OCI-LY1 (cell line): ENCODE measurements at regions not wholly inside any gene's neighbourhood (a gene's known extent, or its start where the extent isn't known, plus 50 kb on each side); places are given as distances from the start of the nearest gene placed in this dataset.
"Not testable (repeated sequence)": the region's sequence is repeated elsewhere in the genome, so short reads cannot be mapped to it uniquely, and the experiment has no call there.

Experiments used
- H2AFZ ChIP-seq: fragments of 200-600 bp; sonication (generic), shearing (Covaris generic); 2 replicates; pipeline ENCODE4 v1.6.0; 2014; ENCODE audit warnings: antibody characterized with exemption, mild to moderate bottlenecking, low read length
- H3F3A ChIP-seq: fragments of 200-600 bp; sonication (generic), shearing (Covaris generic); 2 replicates; pipeline ENCODE4 v1.6.0; 2014; ENCODE audit warnings: mild to moderate bottlenecking, antibody characterized with exemption, low read length, moderate library complexity; ENCODE audit not compliant: insufficient read depth
- H3K27ac ChIP-seq: fragments of 200-600 bp; sonication (generic); 2 replicates; pipeline ENCODE4 v1.5.1; 2014; ENCODE audit warnings: low read length, mixed run types, mild to moderate bottlenecking, low read depth; ENCODE audit not compliant: poor library complexity, severe bottlenecking
- H3K27me3 ChIP-seq: fragments of 200-600 bp; sonication (generic); 2 replicates; pipeline ENCODE4 v1.6.0; 2014; ENCODE audit warnings: antibody characterized with exemption, mild to moderate bottlenecking, low read length, moderate library complexity; ENCODE audit not compliant: insufficient read depth
- H3K36me3 ChIP-seq: fragments of 200-600 bp; sonication (generic); 2 replicates; pipeline ENCODE4 v1.6.1; 2014; ENCODE audit warnings: mild to moderate bottlenecking, antibody characterized with exemption, low read length, moderate library complexity, mixed read lengths; ENCODE audit not compliant: insufficient read depth
- H3K4me1 ChIP-seq: fragments of 200-600 bp; sonication (generic); 2 replicates; pipeline ENCODE4 v1.5.1; 2014; ENCODE audit warnings: mild to moderate bottlenecking, low read length, moderate library complexity; ENCODE audit not compliant: insufficient read depth, severe bottlenecking
- H3K4me2 ChIP-seq: fragments of 200-600 bp; sonication (generic), shearing (Covaris generic); 2 replicates; pipeline ENCODE4 v1.6.1; 2014; ENCODE audit warnings: low read length
- H3K4me3 ChIP-seq: fragments of 200-600 bp; sonication (generic); 2 replicates; pipeline ENCODE4 v1.5.1; 2014; ENCODE audit warnings: low read length, low read depth, mild to moderate bottlenecking, mixed read lengths; ENCODE audit not compliant: poor library complexity, severe bottlenecking
- H3K79me2 ChIP-seq: fragments of 200-600 bp; shearing (Covaris generic); 2 replicates; pipeline ENCODE4 v1.6.1; 2016; ENCODE audit warnings: mixed run types, low read length, mixed read lengths; ENCODE audit not compliant: insufficient read depth
- H3K9ac ChIP-seq: fragments of 200-600 bp; sonication (generic), shearing (Covaris generic); 2 replicates; pipeline ENCODE4 v1.6.1; 2014; ENCODE audit warnings: mild to moderate bottlenecking, low read length, mixed read lengths
- H3K9me2 ChIP-seq: fragments of 200-600 bp; sonication (generic), shearing (Covaris generic); 2 replicates; pipeline ENCODE4 v1.6.1; 2014; ENCODE audit warnings: low read depth, mild to moderate bottlenecking, low read length, mixed read lengths
- H3K9me3 ChIP-seq: fragments of 200-600 bp; shearing (Covaris generic); 2 replicates; pipeline ENCODE4 v1.6.1; 2014; ENCODE audit warnings: low read length, mixed read lengths
- H4K20me1 ChIP-seq: fragments of 200-600 bp; sonication (generic), shearing (Covaris generic); 2 replicates; pipeline ENCODE4 v1.6.0; 2016; ENCODE audit warnings: mild to moderate bottlenecking, low read length; ENCODE audit not compliant: insufficient read depth
- EZH2 ChIP-seq: fragments of 200-600 bp; sonication (generic), shearing (Covaris generic); IDR thresholded peaks from 2 replicates; pipeline ENCODE4 v1.8.0; 2017; ENCODE audit warnings: borderline replicate concordance, mixed run types, mild to moderate bottlenecking, antibody characterized with exemption, low read length, moderate library complexity, mixed read lengths
- TF ChIP-seq, protein P1 (sequence below): fragments of 200-600 bp; sonication (generic), shearing (Covaris generic); IDR thresholded peaks from 2 replicates; pipeline ENCODE4 v1.5.1; 2017; ENCODE audit warnings: mild to moderate bottlenecking, antibody characterized with exemption, low read length, moderate library complexity, mixed read lengths

DNA sequence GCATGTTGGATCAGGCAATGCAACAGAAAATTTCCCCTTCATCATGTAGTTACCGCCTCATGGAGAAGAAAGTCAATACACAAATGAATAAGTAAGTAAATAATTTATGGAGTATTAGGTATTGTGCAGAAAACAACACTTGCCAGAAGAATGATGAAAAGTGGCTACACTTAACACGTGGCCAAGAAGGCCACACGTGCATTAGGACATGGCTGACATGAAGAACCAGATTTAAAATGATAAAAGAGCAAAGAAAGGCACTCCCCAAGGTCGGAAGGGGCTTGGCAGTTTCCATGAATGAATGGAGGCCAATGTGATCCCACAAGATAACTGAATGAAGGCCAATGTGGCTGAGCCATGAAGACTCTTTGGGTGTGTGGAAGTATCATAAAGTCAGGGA is 447.2 kb downstream of the DOK5 start:
- Histone ChIP-seq H3K9me2 (no peaks in the 10 kb centered on the region), H3K4me2 (no peak overlapping the region), H3K27me3 (no peaks in the 10 kb centered on the region), H3K4me3 (no peak overlapping the region), H3K9me3 (no peaks in the 10 kb centered on the region), H3K36me3 (no peaks in the 10 kb centered on the region), H3K79me2 (no peaks in the 10 kb centered on the region), H3K9ac (no peak overlapping the region), H3K27ac (no peak overlapping the region), H4K20me1 (no peaks in the 10 kb centered on the region), H3F3A (no peaks in the 10 kb centered on the region), H2AFZ (no peak overlapping the region), H3K4me1 (no peaks in the 10 kb centered on the region)
- TF ChIP-seq EZH2 = no peak
- TF ChIP-seq, protein P1, sequence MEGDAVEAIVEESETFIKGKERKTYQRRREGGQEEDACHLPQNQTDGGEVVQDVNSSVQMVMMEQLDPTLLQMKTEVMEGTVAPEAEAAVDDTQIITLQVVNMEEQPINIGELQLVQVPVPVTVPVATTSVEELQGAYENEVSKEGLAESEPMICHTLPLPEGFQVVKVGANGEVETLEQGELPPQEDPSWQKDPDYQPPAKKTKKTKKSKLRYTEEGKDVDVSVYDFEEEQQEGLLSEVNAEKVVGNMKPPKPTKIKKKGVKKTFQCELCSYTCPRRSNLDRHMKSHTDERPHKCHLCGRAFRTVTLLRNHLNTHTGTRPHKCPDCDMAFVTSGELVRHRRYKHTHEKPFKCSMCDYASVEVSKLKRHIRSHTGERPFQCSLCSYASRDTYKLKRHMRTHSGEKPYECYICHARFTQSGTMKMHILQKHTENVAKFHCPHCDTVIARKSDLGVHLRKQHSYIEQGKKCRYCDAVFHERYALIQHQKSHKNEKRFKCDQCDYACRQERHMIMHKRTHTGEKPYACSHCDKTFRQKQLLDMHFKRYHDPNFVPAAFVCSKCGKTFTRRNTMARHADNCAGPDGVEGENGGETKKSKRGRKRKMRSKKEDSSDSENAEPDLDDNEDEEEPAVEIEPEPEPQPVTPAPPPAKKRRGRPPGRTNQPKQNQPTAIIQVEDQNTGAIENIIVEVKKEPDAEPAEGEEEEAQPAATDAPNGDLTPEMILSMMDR = no peak

DNA sequence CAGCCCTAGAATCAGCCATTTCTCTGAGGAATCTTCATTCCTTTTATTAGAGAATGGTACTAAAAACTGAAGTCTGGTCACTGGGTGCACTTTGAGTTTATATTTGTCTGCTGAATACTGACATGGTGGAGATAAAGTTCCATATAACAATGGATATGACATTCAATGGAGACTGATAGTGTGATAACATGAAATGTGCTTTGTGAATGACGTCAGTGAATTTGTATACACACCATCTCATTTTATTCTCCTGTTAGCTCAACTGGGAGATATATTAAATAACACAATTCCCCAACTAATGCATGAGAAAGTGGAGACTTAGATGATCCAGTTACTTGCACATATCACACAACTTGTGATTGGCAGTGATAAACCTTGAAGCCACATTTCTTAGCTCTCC is 446.7 kb downstream of the DOK5 start:
- no peak for TF ChIP-seq EZH2
- TF ChIP-seq, protein P1 = no peak

GRCh38 chr20:54920491-54920890 is 445.1 kb downstream of the DOK5 start:
- Histone ChIP-seq H3K27me3 (no peaks in the 10 kb centered on the region), H3K9ac (no peak overlapping the region), H3K4me3 (no peak overlapping the region), H3K27ac (no peak overlapping the region), H3K36me3 (no peaks in the 10 kb centered on the region), H3K9me3 (no peaks in the 10 kb centered on the region), H3F3A (no peaks in the 10 kb centered on the region), H3K79me2 (no peaks in the 10 kb centered on the region), H3K4me2 (no peak overlapping the region), H2AFZ (no peak overlapping the region), H3K4me1 (no peaks in the 10 kb centered on the region), H3K9me2 (no peaks in the 10 kb centered on the region), H4K20me1 (no peaks in the 10 kb centered on the region)
- TF ChIP-seq, protein P1 = no peak
- TF ChIP-seq EZH2 = no peak

More for the DNA sequence above, 446.7 kb downstream of the DOK5 start:
- H3K4me3 ChIP-seq = no peak overlapping the region
- no peak overlapping the region for H3K9ac ChIP-seq
- no peaks in the 10 kb centered on the region for H3K4me1 ChIP-seq
- no peaks in the 10 kb centered on the region for H3K27me3 ChIP-seq
- no peaks in the 10 kb centered on the region for H3F3A ChIP-seq
- H4K20me1 ChIP-seq = no peaks in the 10 kb centered on the region
- H3K4me2 ChIP-seq = no peak overlapping the region
- H3K36me3 ChIP-seq = no peaks in the 10 kb centered on the region
- no peak overlapping the region for H3K27ac ChIP-seq
- H3K9me3 ChIP-seq = no peaks in the 10 kb centered on the region
- H3K79me2 ChIP-seq = no peaks in the 10 kb centered on the region
- no peaks in the 10 kb centered on the region for H3K9me2 ChIP-seq
- H2AFZ ChIP-seq = no peak overlapping the region

DNA sequence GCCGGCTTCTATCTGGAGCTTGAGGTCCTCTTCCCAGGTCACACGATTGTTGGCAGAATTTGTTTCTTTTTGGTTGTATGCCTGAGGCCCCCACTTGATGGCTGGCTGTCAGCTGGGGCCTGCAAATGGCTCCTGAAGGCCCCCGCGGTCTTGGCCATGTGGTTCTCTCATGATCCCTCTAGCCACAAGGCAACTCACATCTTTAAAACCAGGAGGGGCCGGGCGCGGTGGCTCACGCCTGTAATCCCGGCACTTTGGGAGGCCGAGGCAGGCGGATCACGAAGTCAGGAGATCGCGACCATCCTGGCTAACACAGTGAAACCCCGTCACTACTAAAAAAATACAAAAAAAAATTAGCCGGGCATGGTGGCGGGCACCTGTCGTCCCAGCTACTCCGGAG is 443.6 kb downstream of the DOK5 start:
- H3K36me3 ChIP-seq = not testable (repeated sequence)

More for the DNA sequence above, 443.6 kb downstream of the DOK5 start:
- not testable (repeated sequence) for H3K4me1 ChIP-seq, H3K27ac ChIP-seq, H3K9ac ChIP-seq, H2AFZ ChIP-seq, H3K4me3 ChIP-seq, H3K4me2 ChIP-seq, H3K9me3 ChIP-seq, H3K9me2 ChIP-seq, H4K20me1 ChIP-seq, H3K79me2 ChIP-seq, H3K27me3 ChIP-seq, H3F3A ChIP-seq
